ENCODE measurements at regions not wholly inside any gene's neighbourhood (a gene's known extent, or its start where the extent isn't known, plus 50 kb on each side); places are given as distances from the start of the nearest gene placed in this dataset.

DNA sequence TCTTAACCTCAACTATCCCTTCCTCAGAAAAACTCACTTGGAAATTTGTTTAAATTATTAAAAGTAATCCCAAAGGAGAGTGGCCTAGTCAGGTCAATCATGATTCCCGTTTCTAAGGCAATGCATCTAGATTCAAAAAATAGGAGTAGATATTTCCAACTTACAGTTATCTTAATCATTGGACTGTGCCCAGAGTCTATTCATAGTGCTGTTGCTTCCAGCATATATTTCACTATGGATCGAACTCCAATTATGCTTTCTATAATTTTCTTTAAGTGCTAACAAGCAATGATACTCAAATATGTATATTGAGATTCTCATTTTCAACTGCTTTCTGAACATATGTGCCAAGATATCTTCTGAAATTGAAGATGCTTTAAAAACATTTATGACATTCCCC, 229.2 kb upstream of the NWD2 start:
- H3K4me3 Mint-ChIP-seq: no peak overlapping the region
- H3K36me3 Mint-ChIP-seq: no peaks in the 10 kb centered on the region
- H3K36me3 ChIP-seq (replicated peaks in 1 of 2; ENCODE audit: control insufficient read depth in 1 of 2, insufficient read depth in 2 of 2, low read length in 2 of 2): no peaks in the 10 kb centered on the region
- H3K27ac Mint-ChIP-seq: no peak overlapping the region
- no peak overlapping the region for H2AFZ ChIP-seq (ENCODE audit: insufficient read depth, low read depth, low read length, poor library complexity, severe bottlenecking)
- DNase-seq: no peak
- no peaks in the 10 kb centered on the region for H3K27me3 ChIP-seq (ENCODE audit: control insufficient read depth in 2 of 2, insufficient read depth in 2 of 2, low read length in 2 of 2)
- H3K4me3 ChIP-seq (replicated peaks in 1 of 3; ENCODE audit: low read depth in 2 of 3, low read length in 3 of 3): no peak overlapping the region
- peaks cover 0 to 8% (median 2%) of the 10 kb centered on the region in 7 donors for H3K9me3 Mint-ChIP-seq
- H4K20me1 ChIP-seq (ENCODE audit: insufficient read depth, low read length): no peaks in the 10 kb centered on the region
- peaks cover 0 to 2% (median 1%) of the 10 kb centered on the region in 3 donors for H3K27me3 Mint-ChIP-seq (ENCODE audit: low read depth in 3 of 3)
- WGBS (ENCODE audit: insufficient coverage): no CpG with 5 or more reads among the region's 2 CpGs
- H3K9me3 ChIP-seq (replicated peaks in 1 of 2; ENCODE audit: control insufficient read depth in 1 of 2, insufficient read depth in 1 of 2, low read length in 2 of 2): no peaks in the 10 kb centered on the region
- H3K4me1 Mint-ChIP-seq: no peaks in the 10 kb centered on the region
- H3K9ac ChIP-seq (ENCODE audit: insufficient read depth, low read length, poor library complexity, severe bottlenecking): no peak overlapping the region
- no peak overlapping the region for H3K27ac ChIP-seq (ENCODE audit: low read depth in 1 of 2, low read length in 2 of 2)
- no peak overlapping the region for H3K4me2 ChIP-seq (replicated peaks; ENCODE audit: extremely low read depth, low read length, poor library complexity, severe bottlenecking)
- intact Hi-C loops (cut with micrococcal nuclease): no loop called here
- TF ChIP-seq, protein P1, sequence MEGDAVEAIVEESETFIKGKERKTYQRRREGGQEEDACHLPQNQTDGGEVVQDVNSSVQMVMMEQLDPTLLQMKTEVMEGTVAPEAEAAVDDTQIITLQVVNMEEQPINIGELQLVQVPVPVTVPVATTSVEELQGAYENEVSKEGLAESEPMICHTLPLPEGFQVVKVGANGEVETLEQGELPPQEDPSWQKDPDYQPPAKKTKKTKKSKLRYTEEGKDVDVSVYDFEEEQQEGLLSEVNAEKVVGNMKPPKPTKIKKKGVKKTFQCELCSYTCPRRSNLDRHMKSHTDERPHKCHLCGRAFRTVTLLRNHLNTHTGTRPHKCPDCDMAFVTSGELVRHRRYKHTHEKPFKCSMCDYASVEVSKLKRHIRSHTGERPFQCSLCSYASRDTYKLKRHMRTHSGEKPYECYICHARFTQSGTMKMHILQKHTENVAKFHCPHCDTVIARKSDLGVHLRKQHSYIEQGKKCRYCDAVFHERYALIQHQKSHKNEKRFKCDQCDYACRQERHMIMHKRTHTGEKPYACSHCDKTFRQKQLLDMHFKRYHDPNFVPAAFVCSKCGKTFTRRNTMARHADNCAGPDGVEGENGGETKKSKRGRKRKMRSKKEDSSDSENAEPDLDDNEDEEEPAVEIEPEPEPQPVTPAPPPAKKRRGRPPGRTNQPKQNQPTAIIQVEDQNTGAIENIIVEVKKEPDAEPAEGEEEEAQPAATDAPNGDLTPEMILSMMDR (IDR thresholded peaks at IDR 0.05): no peak
- no peaks in the 10 kb centered on the region for H3K79me2 ChIP-seq (ENCODE audit: insufficient read depth, low read length)
- no peaks in the 10 kb centered on the region for H3K4me1 ChIP-seq (ENCODE audit: control insufficient read depth in 1 of 2, insufficient read depth in 2 of 2, low read length in 2 of 2)

DNA sequence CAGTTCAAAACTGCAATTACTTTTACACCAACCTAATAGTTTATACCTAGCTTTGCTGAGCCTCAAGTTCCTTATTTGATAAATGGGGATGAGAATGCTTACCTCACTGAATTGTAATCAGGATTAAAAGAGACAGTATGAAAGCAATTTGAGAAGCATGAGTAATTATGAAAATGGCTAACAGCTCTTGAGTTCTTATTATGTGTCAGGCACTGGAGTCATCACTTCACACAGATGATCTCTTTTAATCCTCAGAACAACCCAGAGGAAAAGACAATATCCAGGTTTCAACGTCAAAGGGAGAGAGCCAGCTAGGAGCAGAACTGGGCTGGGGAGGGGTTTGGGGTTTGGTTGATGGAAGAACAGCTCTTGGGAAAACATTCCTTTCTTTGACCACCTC, 221.0 kb upstream of the NWD2 start:
- TF ChIP-seq, protein P1 (IDR thresholded peaks at IDR 0.05): no peak
- Mint-ChIP-seq H3K36me3 (no peaks in the 10 kb centered on the region), H3K27ac (no peak overlapping the region), H3K4me3 (no peak overlapping the region), H3K4me1 (no peaks in the 10 kb centered on the region), H3K9me3 (peaks cover 0 to 16% (median 6%) of the 10 kb centered on the region in 7 donors), H3K27me3 (ENCODE audit: low read depth in 3 of 3) (peaks cover 0 to 3% (median 0%) of the 10 kb centered on the region in 3 donors)
- H4K20me1 ChIP-seq (ENCODE audit: insufficient read depth, low read length): no peaks in the 10 kb centered on the region
- no peak overlapping the region for H3K9ac ChIP-seq (ENCODE audit: insufficient read depth, low read length, poor library complexity, severe bottlenecking)
- H3K4me1 ChIP-seq (ENCODE audit: control insufficient read depth in 1 of 2, insufficient read depth in 2 of 2, low read length in 2 of 2): no peaks in the 10 kb centered on the region
- WGBS (ENCODE audit: insufficient coverage): no CpG with 5 or more reads among the region's 1 CpG
- H3K36me3 ChIP-seq (replicated peaks in 1 of 2; ENCODE audit: control insufficient read depth in 1 of 2, insufficient read depth in 2 of 2, low read length in 2 of 2): no peaks in the 10 kb centered on the region
- H3K4me2 ChIP-seq (replicated peaks; ENCODE audit: extremely low read depth, low read length, poor library complexity, severe bottlenecking): no peak overlapping the region
- peaks cover 0 to 8% of the 10 kb centered on the region in 2 donors for H3K9me3 ChIP-seq (replicated peaks in 1 of 2; ENCODE audit: control insufficient read depth in 1 of 2, insufficient read depth in 1 of 2, low read length in 2 of 2)
- H3K4me3 ChIP-seq (replicated peaks in 1 of 3; ENCODE audit: low read depth in 2 of 3, low read length in 3 of 3): no peak overlapping the region
- no peaks in the 10 kb centered on the region for H3K27me3 ChIP-seq (ENCODE audit: control insufficient read depth in 2 of 2, insufficient read depth in 2 of 2, low read length in 2 of 2)
- no peak overlapping the region for H2AFZ ChIP-seq (ENCODE audit: insufficient read depth, low read depth, low read length, poor library complexity, severe bottlenecking)
- intact Hi-C loops (cut with micrococcal nuclease): no loop called here
- H3K27ac ChIP-seq (ENCODE audit: low read depth in 1 of 2, low read length in 2 of 2): no peak overlapping the region
- no peaks in the 10 kb centered on the region for H3K79me2 ChIP-seq (ENCODE audit: insufficient read depth, low read length)
- DNase-seq: no peak
